Glutamatergic neuron (in vitro differentiated cells): ENCODE measurements at regions not wholly inside any gene's neighbourhood (a gene's known extent, or its start where the extent isn't known, plus 50 kb on each side); places are given as distances from the start of the nearest gene placed in this dataset.
A peak's percentile ranks its signal among the peaks of the same experiment; 100 is the strongest.

Experiments
- DNase-seq: peaks from one replicate; pipeline ENCODE4 v3.0.0; 2022
- H3K27ac Mint-ChIP-seq: one replicate; pipeline ENCODE4 v1.8.0; 2020; ENCODE audit warnings: mild to moderate bottlenecking, mixed read lengths, inconsistent platforms; ENCODE audit not compliant: unreplicated experiment
- H3K27me3 Mint-ChIP-seq: one replicate; pipeline ENCODE4 v1.8.0; 2020; ENCODE audit warnings: mild to moderate bottlenecking, moderate library complexity, mixed read lengths, inconsistent platforms; ENCODE audit not compliant: unreplicated experiment
- H3K36me3 Mint-ChIP-seq: one replicate; pipeline ENCODE4 v1.8.0; 2020; ENCODE audit warnings: mild to moderate bottlenecking, mixed read lengths, inconsistent platforms; ENCODE audit not compliant: unreplicated experiment
- H3K4me1 Mint-ChIP-seq: one replicate; pipeline ENCODE4 v1.8.0; 2020; ENCODE audit warnings: mild to moderate bottlenecking, low read depth, mixed read lengths, inconsistent platforms; ENCODE audit not compliant: unreplicated experiment
- H3K4me3 Mint-ChIP-seq: one replicate; pipeline ENCODE4 v1.8.0; 2020; ENCODE audit warnings: mild to moderate bottlenecking, mixed read lengths, inconsistent platforms; ENCODE audit not compliant: unreplicated experiment
- H3K9me3 Mint-ChIP-seq: one replicate; pipeline ENCODE4 v1.8.0; 2020; ENCODE audit warnings: mild to moderate bottlenecking, moderate library complexity, mixed read lengths, inconsistent platforms; ENCODE audit not compliant: unreplicated experiment
- TF ChIP-seq, protein P1 (sequence below): fragments of 200-600 bp; sonication (generic); IDR thresholded peaks from one replicate; pipeline ENCODE4 v1.5.0; 2021; ENCODE audit not compliant: partially characterized antibody, unreplicated experiment

- H3K27ac Mint-ChIP-seq = no peak overlapping the region
- H3K4me3 Mint-ChIP-seq = no peak overlapping the region
- H3K27me3 Mint-ChIP-seq = peaks cover 2% of the 10 kb centered on the region
- no peaks in the 10 kb centered on the region for H3K36me3 Mint-ChIP-seq
- TF ChIP-seq, protein P1, sequence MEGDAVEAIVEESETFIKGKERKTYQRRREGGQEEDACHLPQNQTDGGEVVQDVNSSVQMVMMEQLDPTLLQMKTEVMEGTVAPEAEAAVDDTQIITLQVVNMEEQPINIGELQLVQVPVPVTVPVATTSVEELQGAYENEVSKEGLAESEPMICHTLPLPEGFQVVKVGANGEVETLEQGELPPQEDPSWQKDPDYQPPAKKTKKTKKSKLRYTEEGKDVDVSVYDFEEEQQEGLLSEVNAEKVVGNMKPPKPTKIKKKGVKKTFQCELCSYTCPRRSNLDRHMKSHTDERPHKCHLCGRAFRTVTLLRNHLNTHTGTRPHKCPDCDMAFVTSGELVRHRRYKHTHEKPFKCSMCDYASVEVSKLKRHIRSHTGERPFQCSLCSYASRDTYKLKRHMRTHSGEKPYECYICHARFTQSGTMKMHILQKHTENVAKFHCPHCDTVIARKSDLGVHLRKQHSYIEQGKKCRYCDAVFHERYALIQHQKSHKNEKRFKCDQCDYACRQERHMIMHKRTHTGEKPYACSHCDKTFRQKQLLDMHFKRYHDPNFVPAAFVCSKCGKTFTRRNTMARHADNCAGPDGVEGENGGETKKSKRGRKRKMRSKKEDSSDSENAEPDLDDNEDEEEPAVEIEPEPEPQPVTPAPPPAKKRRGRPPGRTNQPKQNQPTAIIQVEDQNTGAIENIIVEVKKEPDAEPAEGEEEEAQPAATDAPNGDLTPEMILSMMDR = no peak
- DNase-seq = no peak
- H3K4me1 Mint-ChIP-seq = no peaks in the 10 kb centered on the region
- no peaks in the 10 kb centered on the region for H3K9me3 Mint-ChIP-seq
Observed at GRCh38 chr2:35891528-35891927, 464.1 kb upstream of the CRIM1 start.

GRCh38 chr2:35887146-35887545, 468.4 kb upstream of the CRIM1 start:
- no peaks in the 10 kb centered on the region for H3K4me1 Mint-ChIP-seq
- TF ChIP-seq, protein P1 = no peak
- no peak overlapping the region for H3K4me3 Mint-ChIP-seq
- H3K27ac Mint-ChIP-seq = no peak overlapping the region
- H3K27me3 Mint-ChIP-seq = no peaks in the 10 kb centered on the region
- H3K9me3 Mint-ChIP-seq = no peaks in the 10 kb centered on the region
- no peaks in the 10 kb centered on the region for H3K36me3 Mint-ChIP-seq
- no peak for DNase-seq

GRCh38 chr2:35873921-35874320, 481.7 kb upstream of the CRIM1 start:
- H3K9me3 Mint-ChIP-seq = no peaks in the 10 kb centered on the region
- H3K27me3 Mint-ChIP-seq = peaks cover 3% of the 10 kb centered on the region
- H3K27ac Mint-ChIP-seq = no peak overlapping the region
- peaks cover 2% of the 10 kb centered on the region for H3K4me1 Mint-ChIP-seq
- no peak overlapping the region for H3K4me3 Mint-ChIP-seq
- TF ChIP-seq, protein P1 = peak; percentile 10
- DNase-seq = no peak
- H3K36me3 Mint-ChIP-seq = no peaks in the 10 kb centered on the region

DNA sequence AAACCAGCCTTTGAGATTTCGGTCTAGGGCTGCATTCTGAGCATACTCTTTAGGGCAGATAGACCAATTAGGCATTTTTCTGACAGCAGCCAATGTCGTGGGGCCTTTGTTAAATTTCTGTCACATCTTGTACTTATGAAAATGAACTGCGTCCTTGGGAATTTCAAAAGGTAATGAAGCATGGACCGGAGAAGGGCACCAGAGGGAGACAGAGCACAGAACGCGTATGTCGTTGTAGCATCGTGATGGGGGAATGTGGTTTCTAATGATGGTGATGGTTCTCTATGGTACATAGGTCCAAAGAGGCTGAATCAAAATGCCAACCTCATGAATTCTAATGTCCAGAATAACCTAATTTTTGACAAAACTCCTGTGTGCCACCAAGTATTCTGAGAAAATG, 483.9 kb upstream of the CRIM1 start:
- no peak overlapping the region for H3K4me3 Mint-ChIP-seq
- DNase-seq = no peak
- TF ChIP-seq, protein P1 = no peak

DNA sequence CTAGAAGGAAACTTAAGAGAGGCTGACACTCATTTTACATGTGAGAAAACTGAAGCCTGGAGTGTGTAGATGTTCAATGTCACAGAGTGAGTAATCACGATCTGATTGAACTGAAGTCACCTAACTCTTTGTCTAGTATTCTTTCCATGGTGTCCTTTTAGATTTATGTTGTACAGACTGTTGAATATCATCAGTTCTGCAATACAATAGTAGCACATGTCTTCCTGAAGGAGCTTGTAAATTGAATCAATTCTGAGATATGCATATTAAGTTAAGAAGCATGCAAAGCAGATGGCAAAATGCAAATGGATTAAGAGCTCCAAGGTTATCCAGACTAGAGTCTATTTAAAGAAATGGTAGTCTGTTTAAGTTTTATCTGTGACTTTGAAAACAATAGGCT, 484.9 kb upstream of the CRIM1 start:
- DNase-seq = no peak
- TF ChIP-seq, protein P1 = no peak
- no peaks in the 10 kb centered on the region for H3K36me3 Mint-ChIP-seq
- H3K4me3 Mint-ChIP-seq = no peak overlapping the region
- H3K27ac Mint-ChIP-seq = no peak overlapping the region
- H3K27me3 Mint-ChIP-seq = peaks cover 3% of the 10 kb centered on the region
- H3K9me3 Mint-ChIP-seq = no peaks in the 10 kb centered on the region
- peaks cover 2% of the 10 kb centered on the region for H3K4me1 Mint-ChIP-seq

More for the DNA sequence above, 483.9 kb upstream of the CRIM1 start:
- Mint-ChIP-seq H3K9me3 (no peaks in the 10 kb centered on the region), H3K4me1 (peaks cover 2% of the 10 kb centered on the region), H3K36me3 (no peaks in the 10 kb centered on the region), H3K27ac (no peak overlapping the region), H3K27me3 (peaks cover 3% of the 10 kb centered on the region)
